ENCODE measurements at regions not wholly inside any gene's neighbourhood (a gene's known extent, or its start where the extent isn't known, plus 50 kb on each side); places are given as distances from the start of the nearest gene placed in this dataset.

DNA sequence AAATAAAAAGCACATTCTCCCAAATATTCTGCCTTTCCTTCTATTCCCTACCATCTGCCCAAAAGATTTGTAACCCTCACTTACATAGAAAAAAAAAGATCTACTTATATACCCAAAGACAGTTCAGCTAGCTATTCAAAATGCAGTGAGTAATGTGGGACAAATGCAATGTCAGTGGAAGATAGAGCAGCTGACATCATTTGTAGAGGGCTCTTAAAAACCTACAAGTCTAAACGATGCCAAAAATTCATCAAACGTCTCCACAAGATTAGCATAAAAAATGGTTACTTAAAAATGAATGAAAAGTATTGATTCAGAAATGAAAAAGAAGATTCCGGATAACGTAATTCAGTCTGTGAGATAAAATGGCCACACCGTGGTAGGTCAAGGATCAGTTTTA, 96.5 kb downstream of the ASB9 start:
- H3K27me3 ChIP-seq (ENCODE audit: control insufficient read depth, insufficient read depth, low read length), result no peaks in the 10 kb centered on the region
- H3K4me2 ChIP-seq (ENCODE audit: extremely low read depth, insufficient read depth, low read length), result no peak overlapping the region
- no peaks in the 10 kb centered on the region for H4K20me1 ChIP-seq (ENCODE audit: control insufficient read depth, extremely low read depth, insufficient read depth, low read length)
- TF ChIP-seq CTCF (conservative IDR thresholded peaks at IDR 0.05 in 1 of 2, IDR thresholded peaks at IDR 0.05 in 1 of 2; ENCODE audit: low read depth in 1 of 2, low read length in 2 of 2) (no peak), EZH2 (IDR thresholded peaks at IDR 0.05; ENCODE audit: low read length, missing control alignments) (no peak)
- DNase-seq (ENCODE audit: low read depth in 2 of 2), result peak in 1 of 2 donors; percentile 53
- H3K79me2 ChIP-seq (ENCODE audit: control insufficient read depth, insufficient read depth, low read length), result no peaks in the 10 kb centered on the region
- no peak overlapping the region for H2AFZ ChIP-seq (ENCODE audit: low read length)
- H3K4me3 ChIP-seq (replicated peaks in 1 of 4; ENCODE audit: control extremely low read depth in 1 of 4, insufficient read depth in 1 of 4, low read depth in 3 of 4, low read length in 4 of 4), result no peak overlapping the region
- H3K36me3 ChIP-seq (ENCODE audit: control insufficient read depth, insufficient read depth, low read length), result no peaks in the 10 kb centered on the region
- no peaks in the 10 kb centered on the region for H3K4me1 ChIP-seq (ENCODE audit: control insufficient read depth, extremely low read depth, insufficient read depth, low read length)
- H3K9me3 ChIP-seq (ENCODE audit: control insufficient read depth, insufficient read depth, low read depth, low read length), result no peaks in the 10 kb centered on the region
- no peak overlapping the region for H3K9ac ChIP-seq (ENCODE audit: insufficient read depth, low read length)
- no peak overlapping the region for H3K27ac ChIP-seq (ENCODE audit: insufficient read depth, low read length)

- no peaks in the 10 kb centered on the region for H3K36me3 ChIP-seq (ENCODE audit: control insufficient read depth, insufficient read depth, low read length)
- no peaks in the 10 kb centered on the region for H3K79me2 ChIP-seq (ENCODE audit: control insufficient read depth, insufficient read depth, low read length)
- no peak overlapping the region for H3K4me3 ChIP-seq (replicated peaks in 1 of 4; ENCODE audit: control extremely low read depth in 1 of 4, insufficient read depth in 1 of 4, low read depth in 3 of 4, low read length in 4 of 4)
- no peaks in the 10 kb centered on the region for H3K27me3 ChIP-seq (ENCODE audit: control insufficient read depth, insufficient read depth, low read length)
- no peak overlapping the region for H2AFZ ChIP-seq (ENCODE audit: low read length)
- DNase-seq (ENCODE audit: low read depth in 2 of 2), result peak in 1 of 2 donors; percentile 54
- TF ChIP-seq CTCF (conservative IDR thresholded peaks at IDR 0.05 in 1 of 2, IDR thresholded peaks at IDR 0.05 in 1 of 2; ENCODE audit: low read depth in 1 of 2, low read length in 2 of 2), result no peak
- TF ChIP-seq EZH2 (IDR thresholded peaks at IDR 0.05; ENCODE audit: low read length, missing control alignments), result no peak
- H3K9ac ChIP-seq (ENCODE audit: insufficient read depth, low read length), result no peak overlapping the region
- H3K4me2 ChIP-seq (ENCODE audit: extremely low read depth, insufficient read depth, low read length), result no peak overlapping the region
- H3K9me3 ChIP-seq (ENCODE audit: control insufficient read depth, insufficient read depth, low read depth, low read length), result no peaks in the 10 kb centered on the region
- H4K20me1 ChIP-seq (ENCODE audit: control insufficient read depth, extremely low read depth, insufficient read depth, low read length), result no peaks in the 10 kb centered on the region
- no peak overlapping the region for H3K27ac ChIP-seq (ENCODE audit: insufficient read depth, low read length)
- no peaks in the 10 kb centered on the region for H3K4me1 ChIP-seq (ENCODE audit: control insufficient read depth, extremely low read depth, insufficient read depth, low read length)
These were observed 99.0 kb downstream of the ASB9 start for GRCh38 chrX:15170927-15171326.

GRCh38 chrX:15167826-15168225, 102.1 kb downstream of the ASB9 start:
- H2AFZ ChIP-seq (ENCODE audit: low read length), result no peak overlapping the region
- no peaks in the 10 kb centered on the region for H3K4me1 ChIP-seq (ENCODE audit: control insufficient read depth, extremely low read depth, insufficient read depth, low read length)
- no peaks in the 10 kb centered on the region for H4K20me1 ChIP-seq (ENCODE audit: control insufficient read depth, extremely low read depth, insufficient read depth, low read length)
- TF ChIP-seq CTCF (conservative IDR thresholded peaks at IDR 0.05 in 1 of 2, IDR thresholded peaks at IDR 0.05 in 1 of 2; ENCODE audit: low read depth in 1 of 2, low read length in 2 of 2), result no peak
- TF ChIP-seq EZH2 (IDR thresholded peaks at IDR 0.05; ENCODE audit: low read length, missing control alignments), result no peak
- H3K9ac ChIP-seq (ENCODE audit: insufficient read depth, low read length), result no peak overlapping the region
- H3K27ac ChIP-seq (ENCODE audit: insufficient read depth, low read length), result no peak overlapping the region
- no peak overlapping the region for H3K4me3 ChIP-seq (replicated peaks in 1 of 4; ENCODE audit: control extremely low read depth in 1 of 4, insufficient read depth in 1 of 4, low read depth in 3 of 4, low read length in 4 of 4)
- H3K27me3 ChIP-seq (ENCODE audit: control insufficient read depth, insufficient read depth, low read length), result no peaks in the 10 kb centered on the region
- no peaks in the 10 kb centered on the region for H3K9me3 ChIP-seq (ENCODE audit: control insufficient read depth, insufficient read depth, low read depth, low read length)
- no peaks in the 10 kb centered on the region for H3K36me3 ChIP-seq (ENCODE audit: control insufficient read depth, insufficient read depth, low read length)
- DNase-seq (ENCODE audit: low read depth in 2 of 2), result no peak
- no peak overlapping the region for H3K4me2 ChIP-seq (ENCODE audit: extremely low read depth, insufficient read depth, low read length)
- H3K79me2 ChIP-seq (ENCODE audit: control insufficient read depth, insufficient read depth, low read length), result no peaks in the 10 kb centered on the region

Measured in fibroblast of lung (primary cell).